ENCODE measurements at regions not wholly inside any gene's neighbourhood (a gene's known extent, or its start where the extent isn't known, plus 50 kb on each side); places are given as distances from the start of the nearest gene placed in this dataset.

- DNase-seq (ENCODE audit: low read depth in 2 of 2): no peak
These were observed 61.1 kb upstream of the ZNF462 start for GRCh38 chr9:106801816-106802215.
